Trophoblast cell (in vitro differentiated cells and primary cell): ENCODE measurements at regions not wholly inside any gene's neighbourhood (a gene's known extent, or its start where the extent isn't known, plus 50 kb on each side); places are given as distances from the start of the nearest gene placed in this dataset.

Source experiments
- DNase-seq, 2 donors: peaks; one replicate each; pipeline ENCODE4 v3.0.0-alpha.2; 2016
- H2AFZ ChIP-seq: 2 replicates; pipeline ENCODE4 v1.6.1; 2013; ENCODE audit warnings: low read length, moderate library complexity, mild to moderate bottlenecking; ENCODE audit not compliant: insufficient read depth, poor library complexity
- H2AK5ac ChIP-seq: 2 replicates; pipeline ENCODE4 v1.6.1; 2013; ENCODE audit warnings: mild to moderate bottlenecking, low read length
- H2BK120ac ChIP-seq: 2 replicates; pipeline ENCODE4 v1.6.1; 2013; ENCODE audit warnings: low read length, mild to moderate bottlenecking, moderate library complexity; ENCODE audit not compliant: insufficient read depth, poor library complexity
- H2BK12ac ChIP-seq: 2 replicates; pipeline ENCODE4 v1.6.1; 2013; ENCODE audit warnings: mild to moderate bottlenecking, low read length, moderate library complexity
- H2BK5ac ChIP-seq: 2 replicates; pipeline ENCODE4 v1.6.1; 2013; ENCODE audit warnings: low read length, low read depth, moderate library complexity, mild to moderate bottlenecking; ENCODE audit not compliant: poor library complexity
- H3K14ac ChIP-seq: 2 replicates; pipeline ENCODE4 v1.6.1; 2013; ENCODE audit warnings: mild to moderate bottlenecking, low read length
- H3K18ac ChIP-seq: 2 replicates; pipeline ENCODE4 v1.6.1; 2013; ENCODE audit warnings: mild to moderate bottlenecking, low read length
- H3K23ac ChIP-seq: 2 replicates; pipeline ENCODE4 v1.6.1; 2013; ENCODE audit warnings: low read length
- H3K27ac ChIP-seq: 2 replicates; pipeline ENCODE4 v1.5.1; 2013; ENCODE audit warnings: low read depth, mild to moderate bottlenecking, inconsistent platforms, low read length, moderate library complexity
- H3K27me3 ChIP-seq: 2 replicates; pipeline ENCODE4 v1.6.1; 2013; ENCODE audit warnings: inconsistent platforms, mild to moderate bottlenecking, low read length, moderate library complexity; ENCODE audit not compliant: insufficient read depth
- H3K36me3 ChIP-seq, 2 experiments: 1 replicate in 1 of 2; 2 replicates in 1 of 2; pipeline ENCODE4 v1.6.1; 2013; ENCODE audit warnings: low read length in 2 of 2, mild to moderate bottlenecking in 2 of 2, moderate library complexity in 1 of 2; ENCODE audit not compliant: insufficient read depth in 2 of 2, control insufficient read depth in 1 of 2
- H3K4ac ChIP-seq: 2 replicates; pipeline ENCODE4 v1.6.1; 2013; ENCODE audit warnings: low read depth, mild to moderate bottlenecking, low read length, moderate library complexity
- H3K4me1 ChIP-seq, 2 experiments: 1 replicate in 1 of 2; 2 replicates in 1 of 2; pipeline ENCODE4 v1.6.1; 2013; ENCODE audit warnings: low read length in 2 of 2, mild to moderate bottlenecking in 2 of 2, moderate library complexity in 1 of 2; ENCODE audit not compliant: insufficient read depth in 2 of 2, control insufficient read depth in 1 of 2
- H3K4me2 ChIP-seq: 2 replicates; pipeline ENCODE4 v1.6.1; 2013; ENCODE audit warnings: inconsistent platforms, mild to moderate bottlenecking, low read length, moderate library complexity
- H3K4me3 ChIP-seq: 2 replicates; pipeline ENCODE4 v1.5.1; 2013; ENCODE audit warnings: mild to moderate bottlenecking, low read depth, low read length, inconsistent platforms
- H3K79me1 ChIP-seq: one replicate; pipeline ENCODE4 v1.6.1; 2013; ENCODE audit warnings: low read length
- H3K79me2 ChIP-seq: 2 replicates; pipeline ENCODE4 v1.6.1; 2013; ENCODE audit warnings: low read length, mild to moderate bottlenecking; ENCODE audit not compliant: control insufficient read depth, insufficient read depth, poor library complexity
- H3K9ac ChIP-seq: 2 replicates; pipeline ENCODE4 v1.6.1; 2013; ENCODE audit warnings: mild to moderate bottlenecking, low read length
- H3K9me3 ChIP-seq: 2 replicates; pipeline ENCODE4 v1.6.1; 2013; ENCODE audit warnings: low read depth, mild to moderate bottlenecking, control low read depth, inconsistent platforms, low read length; ENCODE audit not compliant: insufficient read depth
- H4K12ac ChIP-seq: 2 replicates; pipeline ENCODE4 v1.6.1; 2013; ENCODE audit warnings: low read depth, mild to moderate bottlenecking, low read length, moderate library complexity
- H4K8ac ChIP-seq: 2 replicates; pipeline ENCODE4 v1.6.1; 2013; ENCODE audit warnings: low read depth, mild to moderate bottlenecking, low read length, moderate library complexity
- H4K91ac ChIP-seq: one replicate; pipeline ENCODE4 v1.6.1; 2013; ENCODE audit warnings: low read depth, mild to moderate bottlenecking, low read length, moderate library complexity
- WGBS: extraction: QIAGEN DNeasy Blood & Tissue Kit; methylation state at CpG from one replicate; pipeline ENCODE4 v1.1.7; 2013; ENCODE audit warnings: missing lambda C conversion rate; ENCODE audit not compliant: insufficient read length, insufficient coverage; ENCODE audit errors: extremely low coverage; 5-methylcytosine and 5-hydroxymethylcytosine counted together

- H3K14ac ChIP-seq, result no peak overlapping the region
- H3K9me3 ChIP-seq, result no peaks in the 10 kb centered on the region
- no peaks in the 10 kb centered on the region for H3K79me2 ChIP-seq
- H2BK120ac ChIP-seq, result no peak overlapping the region
- no peaks in the 10 kb centered on the region for H3K36me3 ChIP-seq
- no peak overlapping the region for H3K4me2 ChIP-seq
- H3K79me1 ChIP-seq, result no peaks in the 10 kb centered on the region
- H3K23ac ChIP-seq, result no peak overlapping the region
- H3K4me1 ChIP-seq, result no peaks in the 10 kb centered on the region
- no peak overlapping the region for H3K4ac ChIP-seq
- no peak overlapping the region for H4K91ac ChIP-seq
- WGBS, result no CpG with 5 or more reads among the region's 1 CpG
- no peak overlapping the region for H2AFZ ChIP-seq
- no peak overlapping the region for H2BK12ac ChIP-seq
- H4K12ac ChIP-seq, result no peak overlapping the region
- H3K27ac ChIP-seq, result no peak overlapping the region
- H3K9ac ChIP-seq, result no peak overlapping the region
- H3K18ac ChIP-seq, result no peak overlapping the region
- H3K27me3 ChIP-seq, result no peaks in the 10 kb centered on the region
- no peak overlapping the region for H4K8ac ChIP-seq
- H3K4me3 ChIP-seq, result no peak overlapping the region
- H2AK5ac ChIP-seq, result no peak overlapping the region
- no peak overlapping the region for H2BK5ac ChIP-seq
- DNase-seq, result no peak
These were observed 467.0 kb upstream of the UBE2E3 start for GRCh38 chr2:180513389-180513788.

DNA sequence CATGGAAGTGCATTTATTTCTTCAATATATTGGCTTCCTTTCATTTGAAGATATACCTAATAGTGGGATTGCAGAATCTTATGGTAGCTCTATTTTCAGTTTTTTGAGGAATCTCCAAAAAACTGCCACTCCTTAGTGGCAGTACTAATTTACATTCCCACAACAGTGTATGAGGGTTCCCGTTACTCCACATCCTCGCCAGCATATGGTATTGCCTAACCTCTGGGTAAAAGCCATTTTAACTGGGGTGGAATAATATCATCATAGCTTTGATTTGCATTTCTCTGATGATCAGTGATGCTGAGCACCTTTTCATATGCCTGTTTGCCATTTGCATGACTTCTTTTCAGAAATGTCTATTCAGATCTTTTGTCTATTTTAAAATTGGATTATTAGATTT is 471.9 kb upstream of the UBE2E3 start:
- Histone ChIP-seq H2BK120ac (no peak overlapping the region), H3K4me3 (no peak overlapping the region), H4K12ac (no peak overlapping the region), H2BK5ac (no peak overlapping the region), H3K79me2 (no peaks in the 10 kb centered on the region), H3K23ac (no peak overlapping the region), H3K4me2 (no peak overlapping the region), H4K91ac (no peak overlapping the region), H3K4ac (no peak overlapping the region), H3K9me3 (no peaks in the 10 kb centered on the region), H3K79me1 (no peaks in the 10 kb centered on the region), H2BK12ac (no peak overlapping the region), H4K8ac (no peak overlapping the region), H3K27ac (no peak overlapping the region), H3K9ac (no peak overlapping the region), H3K36me3 (no peaks in the 10 kb centered on the region), H3K4me1 (no peaks in the 10 kb centered on the region), H2AFZ (no peak overlapping the region), H3K18ac (no peak overlapping the region), H3K27me3 (no peaks in the 10 kb centered on the region), H2AK5ac (no peak overlapping the region), H3K14ac (no peak overlapping the region)
- DNase-seq, result no peak
- WGBS, result no CpG with 5 or more reads among the region's 2 CpGs

DNA sequence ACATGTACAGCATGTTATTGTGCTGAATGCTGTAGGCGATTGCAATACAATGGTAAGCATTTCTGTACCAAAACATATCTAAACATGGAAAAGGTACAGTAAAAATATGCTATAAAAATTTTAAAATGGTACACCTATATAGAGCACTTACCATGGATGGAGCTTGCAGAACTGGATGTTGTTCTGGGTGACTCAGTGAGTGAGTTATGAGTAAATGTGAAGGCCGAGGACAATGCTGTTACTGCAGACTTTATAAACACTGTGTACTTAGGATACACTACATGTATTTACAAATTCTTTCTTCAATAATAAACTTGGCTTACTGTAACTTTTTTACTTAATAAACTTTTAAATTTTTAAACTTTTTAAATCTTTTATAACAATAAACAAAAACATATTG is 473.4 kb upstream of the UBE2E3 start:
- H3K79me2 ChIP-seq, result no peaks in the 10 kb centered on the region
- no peaks in the 10 kb centered on the region for H3K4me1 ChIP-seq
- H4K8ac ChIP-seq, result no peak overlapping the region
- H4K91ac ChIP-seq, result no peak overlapping the region
- H2AFZ ChIP-seq, result no peak overlapping the region
- no peak for DNase-seq
- H3K4me3 ChIP-seq, result no peak overlapping the region
- H2AK5ac ChIP-seq, result no peak overlapping the region
- no peaks in the 10 kb centered on the region for H3K27me3 ChIP-seq
- no peak overlapping the region for H3K9ac ChIP-seq
- no peaks in the 10 kb centered on the region for H3K79me1 ChIP-seq
- no peak overlapping the region for H2BK12ac ChIP-seq
- H3K36me3 ChIP-seq, result no peaks in the 10 kb centered on the region
- H3K9me3 ChIP-seq, result no peaks in the 10 kb centered on the region
- H2BK5ac ChIP-seq, result no peak overlapping the region
- no peak overlapping the region for H3K4me2 ChIP-seq
- no peak overlapping the region for H4K12ac ChIP-seq
- H3K4ac ChIP-seq, result no peak overlapping the region
- no peak overlapping the region for H2BK120ac ChIP-seq
- no peak overlapping the region for H3K23ac ChIP-seq
- WGBS, result no CpG with 5 or more reads among the region's 2 CpGs
- H3K18ac ChIP-seq, result no peak overlapping the region
- no peak overlapping the region for H3K27ac ChIP-seq
- H3K14ac ChIP-seq, result no peak overlapping the region

DNA sequence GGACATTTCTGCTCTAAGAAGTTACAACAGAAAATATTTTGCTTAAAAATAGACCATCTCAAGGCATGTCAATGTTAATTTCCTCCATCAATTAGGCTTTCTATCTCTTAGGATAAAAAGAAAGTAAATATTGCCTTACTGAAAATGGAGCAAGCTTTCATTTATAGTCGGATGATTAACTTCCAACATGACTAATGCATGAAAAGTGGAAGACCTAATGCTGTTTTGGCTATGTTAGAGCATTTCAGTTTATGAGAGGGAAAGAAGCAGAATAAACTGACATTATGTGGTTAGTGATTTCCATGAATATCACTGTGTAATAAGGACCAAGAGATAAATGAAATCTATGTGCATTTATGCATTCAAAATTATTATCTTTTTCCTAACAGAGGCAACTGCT is 475.2 kb upstream of the UBE2E3 start:
- Histone ChIP-seq H3K4me3 (no peak overlapping the region), H3K79me2 (no peaks in the 10 kb centered on the region), H3K27ac (no peak overlapping the region), H2BK5ac (no peak overlapping the region), H3K36me3 (no peaks in the 10 kb centered on the region), H3K4ac (no peak overlapping the region), H2BK120ac (no peak overlapping the region), H3K27me3 (no peaks in the 10 kb centered on the region), H3K9me3 (no peaks in the 10 kb centered on the region), H3K9ac (no peak overlapping the region), H2AFZ (no peak overlapping the region), H4K8ac (no peak overlapping the region), H2BK12ac (no peak overlapping the region), H2AK5ac (no peak overlapping the region), H4K91ac (no peak overlapping the region), H3K4me2 (no peak overlapping the region), H4K12ac (no peak overlapping the region), H3K4me1 (no peaks in the 10 kb centered on the region), H3K18ac (no peak overlapping the region), H3K23ac (no peak overlapping the region), H3K79me1 (no peaks in the 10 kb centered on the region), H3K14ac (no peak overlapping the region)
- no peak for DNase-seq
- no CpG with 5 or more reads among the region's 1 CpG for WGBS
